GM12878 (cell line): ENCODE measurements at regions not wholly inside any gene's neighbourhood (a gene's known extent, or its start where the extent isn't known, plus 50 kb on each side); places are given as distances from the start of the nearest gene placed in this dataset.

ENCODE experiments used
- EGR1 ChIP-seq, 2 experiments: IDR thresholded peaks; 1 replicate in 1 of 2; 2 replicates in 1 of 2; pipeline ENCODE4 v1.6.1; 2011 to 2012; ENCODE audit warnings: low read depth in 2 of 2, low read length in 2 of 2, borderline replicate concordance in 1 of 2, mild to moderate bottlenecking in 1 of 2, moderate library complexity in 1 of 2
- ESRRA ChIP-seq: IDR thresholded peaks from 2 replicates; pipeline ENCODE4 v1.6.1; 2012; ENCODE audit warnings: mild to moderate bottlenecking, low read length, improper control_type of control experiment
- IRF4 ChIP-seq: IDR thresholded peaks from 2 replicates; pipeline ENCODE4 v1.6.1; 2011; ENCODE audit warnings: low read depth, low read length
- LARP7 ChIP-seq: fragments of 450-650 bp; IDR thresholded peaks from 2 replicates; pipeline ENCODE4 v1.6.1; 2017; ENCODE audit warnings: mild to moderate bottlenecking
- NFIC ChIP-seq: IDR thresholded peaks from 2 replicates; pipeline ENCODE4 v1.6.1; 2012; ENCODE audit warnings: low read depth, mild to moderate bottlenecking, inconsistent platforms, low read length, moderate library complexity
- NR2C2 ChIP-seq: IDR thresholded peaks from 2 replicates; pipeline ENCODE4 v1.6.1; 2011; ENCODE audit warnings: borderline replicate concordance, low read depth; ENCODE audit not compliant: control insufficient read depth, insufficient read length
- POLR2A ChIP-seq: IDR thresholded peaks from 2 replicates; pipeline ENCODE4 v1.6.1; 2011; ENCODE audit warnings: low read depth, mild to moderate bottlenecking, low read length
- RFX5 ChIP-seq: IDR thresholded peaks from 2 replicates; pipeline ENCODE4 v1.6.1; 2011; ENCODE audit warnings: low read depth, low read length, improper control_type of control experiment
- TF ChIP-seq, protein P1 (sequence below): fragments of 150-350 bp; IDR thresholded peaks from 2 replicates; pipeline ENCODE4 v1.6.1; 2014; ENCODE audit warnings: mild to moderate bottlenecking, low read depth, low read length
- TF ChIP-seq, protein P2 (sequence below): IDR thresholded peaks from 2 replicates; pipeline ENCODE4 v1.6.1; 2012; ENCODE audit warnings: low read depth, low read length, improper control_type of control experiment
- TF ChIP-seq, protein P3 (sequence below), 3 experiments: IDR thresholded peaks in 2 of 3; conservative IDR thresholded peaks in 1 of 3; 2 replicates each; pipeline ENCODE4 v1.5.1; 2011; ENCODE audit warnings: low read depth in 3 of 3, low read length in 3 of 3, mild to moderate bottlenecking in 3 of 3, control low read depth in 2 of 3, moderate library complexity in 2 of 3, inconsistent platforms in 1 of 3, mixed read lengths in 1 of 3; ENCODE audit not compliant: control insufficient read depth in 2 of 3, insufficient read depth in 1 of 3; ENCODE audit errors: extremely low read depth in 1 of 3

DNA sequence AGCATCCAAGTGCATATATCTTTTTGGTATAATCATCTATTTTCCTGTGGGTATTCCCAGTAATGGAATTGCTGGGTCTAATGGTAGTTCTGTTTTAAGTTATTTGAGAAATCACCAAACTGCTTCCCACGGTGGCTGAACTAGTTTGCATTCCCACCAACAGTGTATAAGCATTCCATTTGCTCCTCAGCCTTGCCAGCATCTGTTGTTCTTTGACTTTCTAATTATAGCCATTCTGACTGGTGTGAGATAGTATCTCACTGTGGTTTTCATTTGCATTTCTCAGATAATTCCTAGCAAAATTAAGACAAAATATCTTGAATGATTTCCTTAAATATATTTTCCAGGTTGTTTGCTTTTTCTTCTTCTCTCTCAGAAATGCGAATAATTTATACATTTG lies 341.1 kb downstream of the GBA3 start:
- TF ChIP-seq, protein P1, sequence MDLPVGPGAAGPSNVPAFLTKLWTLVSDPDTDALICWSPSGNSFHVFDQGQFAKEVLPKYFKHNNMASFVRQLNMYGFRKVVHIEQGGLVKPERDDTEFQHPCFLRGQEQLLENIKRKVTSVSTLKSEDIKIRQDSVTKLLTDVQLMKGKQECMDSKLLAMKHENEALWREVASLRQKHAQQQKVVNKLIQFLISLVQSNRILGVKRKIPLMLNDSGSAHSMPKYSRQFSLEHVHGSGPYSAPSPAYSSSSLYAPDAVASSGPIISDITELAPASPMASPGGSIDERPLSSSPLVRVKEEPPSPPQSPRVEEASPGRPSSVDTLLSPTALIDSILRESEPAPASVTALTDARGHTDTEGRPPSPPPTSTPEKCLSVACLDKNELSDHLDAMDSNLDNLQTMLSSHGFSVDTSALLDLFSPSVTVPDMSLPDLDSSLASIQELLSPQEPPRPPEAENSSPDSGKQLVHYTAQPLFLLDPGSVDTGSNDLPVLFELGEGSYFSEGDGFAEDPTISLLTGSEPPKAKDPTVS, result no peak
- TF ChIP-seq, protein P2, sequence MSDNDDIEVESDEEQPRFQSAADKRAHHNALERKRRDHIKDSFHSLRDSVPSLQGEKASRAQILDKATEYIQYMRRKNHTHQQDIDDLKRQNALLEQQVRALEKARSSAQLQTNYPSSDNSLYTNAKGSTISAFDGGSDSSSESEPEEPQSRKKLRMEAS, result no peak
- no peak for TF ChIP-seq EGR1 (IDR thresholded peaks at IDR 0.05; ENCODE audit: borderline replicate concordance in 1 of 2, low read depth in 2 of 2, low read length in 2 of 2)
- TF ChIP-seq, protein P3, sequence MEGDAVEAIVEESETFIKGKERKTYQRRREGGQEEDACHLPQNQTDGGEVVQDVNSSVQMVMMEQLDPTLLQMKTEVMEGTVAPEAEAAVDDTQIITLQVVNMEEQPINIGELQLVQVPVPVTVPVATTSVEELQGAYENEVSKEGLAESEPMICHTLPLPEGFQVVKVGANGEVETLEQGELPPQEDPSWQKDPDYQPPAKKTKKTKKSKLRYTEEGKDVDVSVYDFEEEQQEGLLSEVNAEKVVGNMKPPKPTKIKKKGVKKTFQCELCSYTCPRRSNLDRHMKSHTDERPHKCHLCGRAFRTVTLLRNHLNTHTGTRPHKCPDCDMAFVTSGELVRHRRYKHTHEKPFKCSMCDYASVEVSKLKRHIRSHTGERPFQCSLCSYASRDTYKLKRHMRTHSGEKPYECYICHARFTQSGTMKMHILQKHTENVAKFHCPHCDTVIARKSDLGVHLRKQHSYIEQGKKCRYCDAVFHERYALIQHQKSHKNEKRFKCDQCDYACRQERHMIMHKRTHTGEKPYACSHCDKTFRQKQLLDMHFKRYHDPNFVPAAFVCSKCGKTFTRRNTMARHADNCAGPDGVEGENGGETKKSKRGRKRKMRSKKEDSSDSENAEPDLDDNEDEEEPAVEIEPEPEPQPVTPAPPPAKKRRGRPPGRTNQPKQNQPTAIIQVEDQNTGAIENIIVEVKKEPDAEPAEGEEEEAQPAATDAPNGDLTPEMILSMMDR (IDR thresholded peaks at IDR 0.05 in 2 of 3, conservative IDR thresholded peaks at IDR 0.05 in 1 of 3; ENCODE audit: control insufficient read depth in 2 of 3, extremely low read depth in 1 of 3, insufficient read depth in 1 of 3, low read depth in 3 of 3, low read length in 3 of 3), result no peak
- no peak for TF ChIP-seq IRF4
- no peak for TF ChIP-seq ESRRA
- no peak for TF ChIP-seq RFX5
- TF ChIP-seq LARP7, result no peak
- TF ChIP-seq POLR2A, result no peak
- TF ChIP-seq NFIC, result no peak
- no peak for TF ChIP-seq NR2C2
